HepG2 (cell line): ENCODE measurements at regions not wholly inside any gene's neighbourhood (a gene's known extent, or its start where the extent isn't known, plus 50 kb on each side); places are given as distances from the start of the nearest gene placed in this dataset.

ENCODE experiments used
- ATAC-seq: fragments of 200-7000 bp; cut with Tn5 transposase; 3 replicates; pipeline ENCODE4 v1.9.1; 2020; ENCODE audit warnings: mild to moderate bottlenecking, moderate library complexity
- BruUV-seq: library from RNA; stranded (reverse); fragments of 400-500 nt; replicated peaks from 2 replicates; lab custom pipeline; 2021; lab: Mats Ljungman, UMichigan
- CTCF ChIA-PET: fragments of 300-600 bp; formaldehyde crosslinking; extraction: SDS; loops from one replicate; lab custom pipeline; 2021; ENCODE audit warnings: low total read pairs, inconsistent platforms, low intra/inter-chr PET ratio; lab: Yijun Ruan, JAX
- POLR2A ChIA-PET: fragments of 350-600 bp; sonication (Branson Sonifier 250); formaldehyde crosslinking; loops from one replicate; lab custom pipeline; 2020; ENCODE audit warnings: antibody characterized with exemption, inconsistent platforms; lab: Yijun Ruan, JAX
- DNase-seq: peaks from one replicate; pipeline ENCODE4 v3.0.0-alpha.2; 2015; ENCODE audit warnings: low spot score
- FAIRE-seq: peaks from 3 replicates; lab custom pipeline; 2011; peaks lifted over from hg19 to GRCh38; lab: Jason Lieb, UNC
- H2AFZ ChIP-seq: one replicate; pipeline ENCODE4 v1.6.1; 2011; ENCODE audit warnings: low read length, inconsistent platforms
- H3K27ac ChIP-seq: fragments of 300-600 bp; 3 replicates; pipeline ENCODE4 v1.8.0; 2011; ENCODE audit warnings: mixed run types, mild to moderate bottlenecking, mixed read lengths, low read length, inconsistent platforms; ENCODE audit not compliant: insufficient read depth; ENCODE audit errors: extremely low read length
- H3K27me3 ChIP-seq, 2 experiments: fragments of 200-600 bp in 1 of 2; 2 replicates in 1 of 2; 3 replicates in 1 of 2; pipeline versions ENCODE4 v1.6.0 to v1.8.0; 2011; ENCODE audit warnings: low read length in 2 of 2, mild to moderate bottlenecking in 2 of 2, moderate library complexity in 2 of 2, inconsistent platforms in 1 of 2; ENCODE audit not compliant: insufficient read depth in 2 of 2, control insufficient read depth in 1 of 2
- H3K36me3 ChIP-seq, 2 experiments: fragments of 200-600 bp in 1 of 2; replicated peaks in 1 of 2; 2 replicates in 1 of 2; 3 replicates in 1 of 2; pipeline versions ENCODE4 v1.5.1 to v1.8.0; 2011; ENCODE audit warnings: low read length in 2 of 2, inconsistent platforms in 1 of 2; ENCODE audit not compliant: insufficient read depth in 2 of 2, control insufficient read depth in 1 of 2
- H3K4me1 ChIP-seq: 2 replicates; pipeline ENCODE4 v1.5.1; 2012; ENCODE audit warnings: low read length, inconsistent platforms; ENCODE audit not compliant: insufficient read depth
- H3K4me2 ChIP-seq: 2 replicates; pipeline ENCODE4 v1.6.0; 2011; ENCODE audit warnings: low read depth, low read length, inconsistent platforms
- H3K4me3 ChIP-seq, 3 experiments: fragments of 200-600 bp in 1 of 3; sonication (generic), shearing (Covaris generic) in 1 of 3; replicated peaks in 1 of 3; 2 replicates each; pipeline ENCODE4 v1.5.1; 2011 to 2016; ENCODE audit warnings: low read length in 3 of 3, inconsistent platforms in 2 of 3, low read depth in 2 of 3, mild to moderate bottlenecking in 2 of 3, control low read depth in 1 of 3, mixed read lengths in 1 of 3; ENCODE audit not compliant: insufficient read depth in 1 of 3
- H3K79me2 ChIP-seq: one replicate; pipeline ENCODE4 v1.6.1; 2011; ENCODE audit warnings: low read length, inconsistent platforms; ENCODE audit not compliant: insufficient read depth
- H3K9ac ChIP-seq: 2 replicates; pipeline ENCODE4 v1.6.0; 2011; ENCODE audit warnings: mild to moderate bottlenecking, low read depth, low read length, inconsistent platforms; ENCODE audit not compliant: insufficient read depth
- H3K9me3 ChIP-seq: 2 replicates; pipeline ENCODE4 v1.5.1; 2012; ENCODE audit warnings: mild to moderate bottlenecking, low read length
- H4K20me1 ChIP-seq: 2 replicates; pipeline ENCODE4 v1.6.0; 2011; ENCODE audit warnings: inconsistent platforms, mild to moderate bottlenecking, low read length, moderate library complexity; ENCODE audit not compliant: insufficient read depth
- CBFB ChIP-seq: sonication (generic); formaldehyde crosslinking; IDR thresholded peaks from 2 replicates; pipeline ENCODE4 v1.4.0; 2020; ENCODE audit warnings: missing genetic modification reagents
- ELF3 ChIP-seq: IDR thresholded peaks from 2 replicates; pipeline ENCODE4 v1.6.1; 2016; ENCODE audit warnings: missing genetic modification reagents, missing compliant biosample characterization
- MAF1 ChIP-seq: sonication (generic); formaldehyde crosslinking; IDR thresholded peaks from 2 replicates; pipeline ENCODE4 v1.5.0; 2020; ENCODE audit warnings: missing genetic modification reagents, borderline replicate concordance
- MTA1 ChIP-seq: sonication (generic); formaldehyde crosslinking; IDR thresholded peaks from 2 replicates; pipeline ENCODE4 v1.4.0; 2020; ENCODE audit warnings: missing genetic modification reagents, mild to moderate bottlenecking, borderline replicate concordance
- NFIB ChIP-seq: sonication (generic); formaldehyde crosslinking; IDR thresholded peaks from 2 replicates; pipeline ENCODE4 v1.9.0; 2021; ENCODE audit warnings: missing genetic modification reagents, mild to moderate bottlenecking, borderline replicate concordance
- STAT6 ChIP-seq: sonication (generic); formaldehyde crosslinking; IDR thresholded peaks from 2 replicates; pipeline ENCODE4 v1.4.0; 2020; ENCODE audit warnings: missing genetic modification reagents, mild to moderate bottlenecking, borderline replicate concordance
- ZNF17 ChIP-seq: sonication (generic); formaldehyde crosslinking; IDR thresholded peaks from 2 replicates; pipeline ENCODE4 v1.5.0; 2020; ENCODE audit warnings: mild to moderate bottlenecking, missing genetic modification reagents
- ZNF841 ChIP-seq: sonication (generic); formaldehyde crosslinking; IDR thresholded peaks from 2 replicates; pipeline ENCODE4 v1.8.1; 2023; ENCODE audit warnings: missing genetic modification reagents, borderline replicate concordance
- WGBS: methylation state at CpG from one replicate; pipeline ENCODE4 v1.1.6; 2017; ENCODE audit warnings: low lambda C conversion rate; 5-methylcytosine and 5-hydroxymethylcytosine counted together
- in situ Hi-C: cut with HindIII; loops from 2 replicates; pipeline ENCODE4 v1.10.0; 2017; ENCODE audit warnings: low pct_unique_long_range_greater_than_20kb; ENCODE audit not compliant: extremely low pct_ligation_motif_present
- intact Hi-C: fragments of 100-400 bp; cut with micrococcal nuclease; formaldehyde crosslinking; loops from one replicate; pipeline ENCODE4 v1.10.0; 2022; ENCODE audit not compliant: unreplicated experiment

- Histone ChIP-seq H3K9ac (no peak overlapping the region), H3K4me1 (peaks cover 38% of the 10 kb centered on the region), H3K27ac (no peak overlapping the region), H3K9me3 (no peaks in the 10 kb centered on the region), H3K4me2 (no peak overlapping the region), H3K36me3 (no peaks in the 10 kb centered on the region), H3K27me3 (no peaks in the 10 kb centered on the region), H2AFZ (no peak overlapping the region), H3K4me3 (no peak overlapping the region), H3K79me2 (no peaks in the 10 kb centered on the region), H4K20me1 (no peaks in the 10 kb centered on the region)
- 94% methylated on average over 7 of the region's 7 CpGs for WGBS
- BruUV-seq: no TSS peak
- no peak for ATAC-seq
- POLR2A ChIA-PET: no interaction called here
- CTCF ChIA-PET: no interaction called here
- intact Hi-C loops: no loop called here
- in situ Hi-C loops: no loop called here
- TF ChIP-seq STAT6 (CRISPR knock-in tag) (no peak), CBFB (no peak), MAF1 (CRISPR knock-in tag) (no peak), ZNF841 (CRISPR knock-in tag) (no peak), ZNF17 (CRISPR knock-in tag) (no peak), NFIB (CRISPR knock-in tag) (no peak), ELF3 (CRISPR knock-in tag) (no peak), MTA1 (CRISPR knock-in tag) (no peak)
- no peak for DNase-seq
- no peak for FAIRE-seq
These were observed 61.9 kb upstream of the FNDC3B start for GRCh38 chr3:171977441-171977840.
